Epithelial cell of proximal tubule (primary cell): ENCODE measurements at regions not wholly inside any gene's neighbourhood (a gene's known extent, or its start where the extent isn't known, plus 50 kb on each side); places are given as distances from the start of the nearest gene placed in this dataset.
A peak's percentile ranks its signal among the peaks of the same experiment; 100 is the strongest.

ENCODE experiments used
- DNase-seq: peaks from one replicate; pipeline ENCODE4 v3.0.0-alpha.2; 2011; ENCODE audit warnings: low read depth
- H3K4me3 ChIP-seq: 2 replicates; pipeline ENCODE4 v1.5.1; 2011; ENCODE audit warnings: low read depth, mild to moderate bottlenecking, low read length
- CTCF ChIP-seq: conservative IDR thresholded peaks from 2 replicates; pipeline ENCODE4 v1.5.1; 2012; ENCODE audit warnings: low read depth, mild to moderate bottlenecking, low read length

- no peak overlapping the region for H3K4me3 ChIP-seq
- TF ChIP-seq CTCF, result no peak
- DNase-seq, result no peak
Observed at GRCh38 chr6:103011605-103012004, 1618.1 kb downstream of the GRIK2 start.

GRCh38 chr6:103002282-103002681 is 1608.8 kb downstream of the GRIK2 start:
- TF ChIP-seq CTCF, result no peak
- DNase-seq, result no peak
- H3K4me3 ChIP-seq, result no peak overlapping the region

GRCh38 chr6:103001724-103002123 is 1608.2 kb downstream of the GRIK2 start:
- H3K4me3 ChIP-seq, result no peak overlapping the region
- DNase-seq, result no peak
- TF ChIP-seq CTCF, result no peak

- TF ChIP-seq CTCF, result no peak
Observed at GRCh38 chr6:103000688-103001087, 1607.2 kb downstream of the GRIK2 start.

GRCh38 chr6:102995491-102995890 is 1602.0 kb downstream of the GRIK2 start:
- H3K4me3 ChIP-seq, result no peak overlapping the region
- no peak for DNase-seq
- TF ChIP-seq CTCF, result no peak

More at GRCh38 chr6:103000688-103001087, 1607.2 kb downstream of the GRIK2 start:
- no peak for DNase-seq
- H3K4me3 ChIP-seq, result peak overlapping the region; percentile 34

GRCh38 chr6:102994866-102995265 is 1601.4 kb downstream of the GRIK2 start:
- DNase-seq, result no peak
- TF ChIP-seq CTCF, result no peak
- no peak overlapping the region for H3K4me3 ChIP-seq

GRCh38 chr6:102986086-102986485 is 1592.6 kb downstream of the GRIK2 start:
- DNase-seq, result no peak
- no peak for TF ChIP-seq CTCF

More at GRCh38 chr6:102986086-102986485, 1592.6 kb downstream of the GRIK2 start:
- no peak overlapping the region for H3K4me3 ChIP-seq
